GM21423 (cell line): ENCODE measurements at regions not wholly inside any gene's neighbourhood (a gene's known extent, or its start where the extent isn't known, plus 50 kb on each side); places are given as distances from the start of the nearest gene placed in this dataset.
"Not testable (repeated sequence)": the region's sequence is repeated elsewhere in the genome, so short reads cannot be mapped to it uniquely, and the experiment has no call there.

Experiments used
- ATAC-seq: cut with Tn5 transposase; IDR thresholded peaks from one replicate; pipeline ENCODE4 v1.9.1; 2021; ENCODE audit warnings: mild to moderate bottlenecking, moderate library complexity; ENCODE audit not compliant: unreplicated experiment

DNA sequence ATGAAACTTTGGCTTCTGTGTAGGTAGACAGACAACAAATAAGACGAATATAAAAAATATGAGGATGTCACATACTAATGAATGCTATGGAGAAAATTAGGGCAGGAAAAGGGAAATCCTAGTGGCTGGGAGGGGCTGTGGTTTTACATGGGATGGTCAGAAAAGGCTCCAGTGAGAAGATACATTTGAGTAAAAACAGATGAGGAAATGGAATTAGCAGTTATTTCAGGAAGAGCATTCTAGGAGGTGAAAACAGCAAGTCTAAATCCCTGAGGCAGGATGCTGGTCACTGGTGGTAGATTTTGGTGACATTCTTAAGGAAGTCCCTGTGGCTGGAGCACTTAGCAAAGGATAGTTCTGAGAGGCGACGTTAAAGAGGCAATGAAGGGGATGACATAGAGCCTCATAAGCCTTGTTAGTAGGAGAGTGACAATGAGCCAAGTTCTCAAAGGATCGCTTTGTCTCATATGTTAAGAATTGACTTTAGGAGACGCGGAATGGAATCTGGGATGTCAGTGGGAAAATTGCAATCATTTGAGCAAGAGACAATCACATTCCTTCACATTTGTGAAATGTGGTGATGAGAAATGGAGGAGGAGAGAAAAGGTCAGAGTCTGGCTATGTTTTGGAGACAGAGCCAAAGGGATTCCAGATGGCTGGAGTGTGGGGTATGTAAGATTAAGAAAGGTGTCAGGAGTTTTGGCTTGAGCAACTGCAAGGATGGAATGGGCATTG, 384.7 kb upstream of the FZD8 start:
- no peak for ATAC-seq

DNA sequence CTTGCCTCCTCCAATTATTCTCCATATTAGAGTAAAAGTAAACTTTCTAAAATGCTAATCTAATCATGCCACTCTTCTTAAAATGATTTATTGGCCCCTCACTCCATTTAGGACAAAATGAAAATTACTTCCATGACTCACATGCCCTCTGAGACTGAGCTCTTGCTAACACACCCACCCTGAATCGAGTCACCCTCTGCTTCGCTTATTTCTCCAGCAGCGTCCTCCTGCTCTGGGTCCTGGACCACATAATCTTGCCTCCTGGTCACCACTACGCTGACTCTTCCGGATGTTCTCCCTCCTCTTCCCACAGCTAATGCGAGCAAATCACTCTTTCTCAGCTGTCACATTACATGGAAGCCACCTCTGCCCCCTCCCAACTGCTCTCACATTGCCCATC, 384.0 kb upstream of the FZD8 start:
- no peak for ATAC-seq

DNA sequence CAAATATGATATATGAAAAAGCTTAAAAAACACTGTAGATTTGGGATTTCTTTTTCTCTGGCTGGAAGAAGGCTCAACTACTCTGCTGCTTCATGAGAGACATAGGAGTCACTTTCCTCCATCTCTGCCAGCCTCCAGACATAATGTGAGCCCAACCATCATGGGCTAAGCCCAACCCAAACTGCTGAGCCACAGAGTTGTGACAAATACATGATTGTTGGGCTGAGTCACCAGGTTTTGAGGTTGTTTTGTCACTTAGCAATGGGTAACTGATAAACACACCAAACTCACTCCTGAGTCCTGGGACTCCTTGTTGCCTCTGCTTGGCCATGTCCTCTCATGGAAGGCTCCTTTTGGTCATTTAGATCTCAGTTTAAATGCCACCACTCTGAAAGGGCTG, 381.8 kb upstream of the FZD8 start:
- no peak for ATAC-seq

DNA sequence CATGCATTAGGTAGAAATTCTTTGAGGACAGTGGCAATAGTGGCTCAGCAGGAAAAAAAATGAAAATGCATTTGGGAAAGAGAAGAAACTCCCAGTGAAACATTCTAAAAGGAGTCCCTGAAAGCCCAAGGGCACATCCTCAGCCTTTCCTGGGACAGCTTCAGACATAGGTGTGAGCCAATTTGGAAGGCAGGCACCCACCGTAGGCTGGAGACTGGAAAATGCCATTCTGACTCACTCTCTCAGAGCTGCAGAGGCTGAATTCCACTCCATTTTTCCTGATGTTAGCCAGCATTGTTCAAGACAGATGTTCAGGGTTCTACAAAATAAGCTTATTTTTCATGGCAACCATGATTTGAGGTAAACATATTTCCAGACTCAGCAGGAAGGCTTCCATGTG, 379.0 kb upstream of the FZD8 start:
- ATAC-seq: no peak

DNA sequence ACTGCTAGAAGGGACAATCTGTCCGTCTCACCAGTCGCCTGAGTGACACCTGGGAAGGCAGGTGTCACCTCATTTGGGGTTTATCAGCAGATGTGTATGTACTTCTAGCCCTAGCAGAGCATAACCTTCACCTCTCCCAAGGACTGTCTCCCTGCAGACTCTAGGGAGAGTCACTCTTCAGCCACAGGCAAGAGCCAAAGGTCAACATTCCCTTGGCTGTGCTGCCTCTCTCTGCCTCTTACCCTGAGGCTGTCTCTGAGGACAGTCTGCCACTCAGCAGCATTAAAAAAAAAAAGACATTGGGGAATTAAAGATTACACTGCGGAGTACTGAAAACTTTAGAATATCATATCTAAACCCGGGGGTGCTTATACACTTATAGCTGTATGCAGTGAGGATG, 377.7 kb upstream of the FZD8 start:
- ATAC-seq: no peak

DNA sequence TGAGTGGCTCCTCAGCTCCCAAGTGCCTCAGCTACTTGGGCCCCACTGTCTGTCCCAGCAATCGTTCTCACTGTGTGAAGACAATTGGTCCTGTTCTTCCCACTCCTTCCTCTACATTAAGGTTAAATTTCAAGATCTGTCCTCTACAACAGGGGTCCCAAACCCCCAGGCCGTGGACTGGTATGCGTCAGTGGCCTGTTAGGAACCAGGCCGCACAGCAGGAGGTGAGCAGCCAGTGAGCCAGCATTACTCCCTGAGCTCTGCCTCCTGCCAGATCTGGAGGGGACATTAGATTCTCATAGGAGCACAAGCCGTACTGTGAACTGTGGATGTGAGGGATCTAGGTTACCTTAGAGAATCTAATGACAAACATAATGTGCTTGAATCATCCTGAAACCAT, 376.9 kb upstream of the FZD8 start:
- ATAC-seq: no peak

DNA sequence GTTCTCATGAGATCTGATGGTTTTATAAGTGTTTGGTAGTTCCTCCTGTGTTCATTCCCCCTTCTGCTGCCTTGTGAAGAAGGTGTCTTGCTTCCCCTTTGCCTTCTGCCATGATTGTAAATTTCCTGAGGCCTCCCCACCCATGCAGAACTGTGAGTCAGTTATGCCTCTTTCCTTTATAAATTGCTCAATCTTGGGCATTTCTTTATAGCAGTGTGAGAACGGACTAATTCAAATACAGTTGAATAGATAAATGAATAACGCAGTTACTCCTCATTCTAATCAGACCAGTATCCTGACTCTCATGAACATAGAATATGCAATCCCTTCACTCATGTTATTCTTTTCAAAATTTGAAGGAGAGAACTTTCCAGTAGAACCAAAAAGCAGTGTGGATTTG, 375.0 kb upstream of the FZD8 start:
- ATAC-seq: no peak

DNA sequence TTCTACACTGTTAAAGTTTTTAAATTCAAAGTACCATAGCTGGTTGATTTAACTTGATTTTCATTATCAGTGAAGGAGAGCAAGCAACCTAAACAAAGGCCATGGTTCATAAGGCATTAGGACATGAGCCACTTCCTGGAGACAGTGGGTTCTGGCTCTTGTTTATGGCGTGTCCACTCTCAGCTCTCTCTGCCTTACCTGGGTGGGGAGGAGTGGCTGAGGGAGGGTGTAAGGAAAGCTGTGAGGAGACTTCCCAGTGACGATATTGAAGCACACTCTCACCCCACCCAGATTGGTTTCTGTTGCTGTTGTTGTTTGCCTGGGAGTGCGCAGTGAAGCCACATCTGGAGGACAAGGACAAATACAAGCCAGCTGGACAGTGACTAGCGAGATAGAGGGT, 365.3 kb upstream of the FZD8 start:
- ATAC-seq: no peak

DNA sequence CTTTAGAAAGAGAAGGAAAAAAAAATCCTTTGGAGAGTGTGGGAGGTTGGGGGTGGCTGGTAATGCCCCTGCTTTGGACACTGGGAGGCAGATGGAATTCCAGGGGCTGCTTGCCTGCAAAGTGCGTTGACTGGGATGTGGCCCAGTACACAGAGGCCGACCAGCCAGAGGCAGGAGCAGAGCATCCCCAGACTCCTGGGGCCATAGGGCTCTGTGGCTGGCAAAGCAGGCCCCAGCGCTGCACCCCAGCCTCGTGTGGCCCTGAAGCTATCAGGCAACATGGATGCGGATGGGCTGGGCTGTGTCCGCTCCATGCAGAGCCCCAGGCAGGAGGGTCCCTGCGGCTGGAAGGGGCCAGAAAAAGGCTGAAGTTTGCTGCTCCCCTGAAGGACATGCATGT, 361.6 kb upstream of the FZD8 start:
- ATAC-seq: no peak

DNA sequence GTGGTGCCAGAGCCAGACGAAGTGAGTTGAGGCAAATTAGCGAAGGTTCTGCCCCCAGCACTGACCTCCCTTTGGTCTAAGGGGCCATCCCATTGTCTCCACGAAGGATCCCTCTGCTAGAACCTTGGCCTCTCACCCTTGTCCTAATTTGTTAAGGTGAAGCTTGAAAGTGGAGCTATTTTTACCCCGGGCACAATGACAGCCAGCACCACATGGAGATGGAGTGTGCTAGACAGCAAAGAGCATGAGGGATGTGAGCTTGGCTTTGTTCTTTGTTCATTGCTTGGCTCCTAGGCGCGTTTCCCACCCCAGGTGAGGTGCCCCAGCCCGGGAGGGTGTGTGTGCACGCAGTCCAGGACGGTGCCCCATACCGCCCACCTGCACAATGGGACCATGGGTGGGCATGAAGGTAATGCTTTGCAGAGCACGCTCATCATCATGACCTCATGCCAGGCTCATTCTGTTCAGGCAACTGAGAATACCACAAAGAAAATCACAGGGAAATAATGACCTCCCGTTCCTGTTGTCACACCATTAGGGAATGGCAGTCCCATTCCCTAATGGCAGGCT, 361.0 kb upstream of the FZD8 start:
- ATAC-seq: no peak

DNA sequence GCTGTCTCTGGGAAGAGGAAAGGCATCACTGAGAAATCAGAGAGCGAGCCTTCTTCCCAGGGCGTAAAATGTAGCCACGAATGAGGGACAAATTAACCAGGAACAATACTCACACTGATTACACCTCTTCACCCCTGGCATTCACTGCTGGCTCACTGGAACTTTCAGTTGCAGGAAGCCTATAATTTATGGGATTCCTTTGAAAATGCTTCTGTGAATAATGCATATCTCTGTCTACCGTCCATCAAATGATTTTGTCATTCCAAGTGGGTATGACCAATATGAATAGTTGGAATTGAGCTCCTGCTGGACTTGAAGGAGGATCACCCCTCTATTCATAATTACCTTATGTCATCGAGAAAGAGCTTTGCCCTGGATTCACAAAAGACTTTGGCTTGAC, 360.3 kb upstream of the FZD8 start:
- ATAC-seq: no peak

DNA sequence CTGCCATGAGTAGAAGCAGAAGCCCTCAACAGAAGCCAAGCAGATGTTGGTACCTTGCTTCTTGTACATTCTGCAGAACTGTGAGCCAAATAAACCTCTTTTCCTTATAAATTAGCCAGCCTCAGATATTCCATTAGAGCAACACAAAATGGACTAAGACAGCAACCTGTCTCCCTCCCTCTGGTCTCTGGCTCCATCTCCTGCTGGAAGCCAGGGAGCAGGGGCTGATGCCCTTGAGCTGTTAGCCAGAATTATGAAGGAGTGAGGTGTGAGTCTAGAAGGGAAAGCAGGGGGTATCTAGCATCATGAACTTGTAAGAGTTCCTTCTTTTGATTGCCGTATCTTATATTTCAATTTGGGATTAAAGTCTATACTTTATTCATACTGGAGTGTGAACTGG, 358.7 kb upstream of the FZD8 start:
- not testable (repeated sequence) for ATAC-seq

DNA sequence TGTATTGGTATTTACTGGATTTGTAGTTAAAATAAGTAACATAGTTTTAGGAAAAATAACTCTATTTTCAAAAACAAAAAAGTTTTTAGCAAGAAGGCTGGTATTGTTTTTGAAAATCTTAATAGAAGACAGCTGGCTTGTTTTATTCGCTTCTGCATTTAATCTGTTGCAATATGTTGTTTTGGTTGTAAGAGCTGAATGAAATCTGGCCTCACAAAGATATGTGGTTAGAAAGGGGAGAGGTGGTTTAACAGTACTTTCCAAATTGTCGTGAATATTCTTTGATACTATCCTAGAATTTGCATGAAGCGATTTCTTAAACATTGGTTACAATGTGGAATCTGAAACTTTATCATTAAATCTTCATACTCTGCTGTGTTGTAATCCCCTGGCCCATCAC, 355.9 kb upstream of the FZD8 start:
- ATAC-seq: no peak

DNA sequence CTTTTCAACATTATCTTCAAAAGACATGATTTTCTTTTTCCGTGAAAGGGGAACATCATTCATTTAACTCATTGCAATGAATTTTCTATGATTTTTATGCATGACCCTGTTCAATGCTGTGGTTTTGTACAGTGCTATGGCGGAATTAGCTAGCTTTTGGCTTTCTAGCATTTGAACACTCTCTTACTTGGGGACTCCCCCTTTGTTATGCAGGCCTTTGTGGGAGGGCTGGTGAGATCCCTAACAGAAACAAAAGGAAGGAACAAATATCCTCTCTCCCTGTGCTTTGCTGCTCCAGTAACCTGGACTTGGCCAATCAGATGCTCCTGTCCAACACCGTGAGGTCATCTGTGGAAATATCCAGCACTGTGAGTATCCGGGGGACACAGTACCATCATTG, 353.4 kb upstream of the FZD8 start:
- no peak for ATAC-seq

DNA sequence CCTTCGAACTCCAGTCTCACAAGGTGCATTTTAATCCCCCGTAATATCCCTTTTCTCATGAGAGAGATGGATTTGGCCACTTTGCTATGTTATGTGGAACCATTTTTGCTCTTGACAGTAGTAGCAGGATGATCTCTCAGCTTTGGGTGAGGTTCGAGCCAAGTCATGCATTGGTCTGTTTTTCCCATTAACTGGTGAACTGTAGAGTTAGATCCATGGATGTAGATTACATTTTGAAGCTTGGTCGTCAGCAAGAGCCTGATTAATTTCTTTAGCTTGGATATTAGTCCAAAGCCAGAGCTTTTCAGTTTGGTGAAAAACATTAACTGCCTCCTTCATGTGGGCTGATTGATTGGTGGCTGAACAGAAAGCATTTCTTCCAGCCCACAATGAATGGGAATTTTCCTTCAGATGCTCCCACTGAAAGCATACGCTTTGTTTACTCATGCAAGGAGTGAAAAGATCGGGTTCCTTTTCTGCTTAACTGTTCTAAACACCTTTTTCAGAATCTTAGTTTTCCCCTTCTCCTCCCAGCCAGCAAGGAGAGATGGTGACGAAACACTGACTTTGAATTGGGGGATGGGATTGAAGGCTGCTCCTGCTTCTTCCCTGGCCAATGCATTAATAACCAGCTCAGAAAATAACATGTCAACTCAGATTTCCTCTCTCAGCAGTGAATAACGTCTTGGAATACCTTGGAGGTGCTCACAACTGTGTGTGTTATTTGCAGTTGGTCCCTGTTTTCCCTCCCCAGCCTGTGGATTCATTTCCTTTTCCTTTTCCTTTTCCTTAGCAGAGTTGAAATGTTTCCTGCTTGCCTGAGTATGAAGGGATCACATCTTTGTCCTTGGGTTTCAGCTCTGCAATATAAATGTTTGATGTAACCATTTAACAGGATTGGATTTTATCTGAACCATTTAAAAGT, 351.8 kb upstream of the FZD8 start:
- ATAC-seq: no peak

DNA sequence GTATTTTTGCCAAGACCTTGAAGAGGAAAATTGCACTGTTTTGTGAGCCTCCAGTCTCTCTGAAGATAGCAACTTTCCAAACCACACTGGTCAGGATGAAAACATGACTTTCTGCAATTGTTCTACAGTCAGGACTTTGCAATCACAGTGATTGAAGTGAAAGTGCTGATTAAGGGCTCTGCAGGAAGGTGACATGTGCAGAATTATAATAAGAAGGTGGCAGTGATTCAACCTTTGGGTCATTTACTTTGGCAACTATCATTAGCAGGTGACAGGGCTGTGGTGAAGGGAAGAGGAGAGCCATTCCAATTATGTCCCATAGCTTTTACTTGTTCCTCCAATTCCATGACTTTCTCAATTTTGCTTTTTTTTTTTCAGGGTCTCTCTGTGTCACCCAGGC, 350.0 kb upstream of the FZD8 start:
- ATAC-seq: no peak

DNA sequence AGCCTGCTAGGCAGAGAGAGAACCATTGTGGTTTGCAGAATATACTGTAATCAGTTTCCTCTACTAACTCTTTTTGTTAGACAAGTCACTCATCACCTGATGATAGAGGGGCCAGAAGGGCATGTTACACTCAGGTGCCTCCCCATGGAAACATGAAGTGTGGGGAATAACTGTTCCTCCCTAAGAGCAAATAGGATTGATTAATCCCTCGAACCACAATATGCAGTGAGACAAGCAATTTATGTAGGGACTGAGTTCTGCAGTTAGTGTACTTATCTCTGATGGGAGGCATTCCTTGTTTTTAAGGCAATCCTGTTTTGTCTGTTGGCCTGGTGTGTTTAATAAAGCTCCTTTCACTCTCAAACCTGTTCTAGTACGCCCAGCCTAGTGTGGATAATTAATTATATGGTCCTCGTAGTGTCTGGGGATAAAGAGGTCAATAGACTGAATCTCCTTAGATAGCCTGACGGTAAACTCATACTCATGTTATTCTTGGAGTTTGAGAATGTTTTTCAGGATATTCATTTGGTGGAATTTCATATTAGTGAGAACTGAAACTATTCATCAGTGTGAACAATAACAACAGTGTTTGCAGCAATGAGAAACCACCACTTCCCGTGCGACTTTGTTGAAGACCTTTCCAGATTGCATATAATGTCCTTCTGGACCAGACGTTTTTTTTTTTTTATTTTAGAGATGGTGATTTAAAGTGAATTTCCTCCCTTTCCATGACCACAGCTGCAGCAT, 344.8 kb upstream of the FZD8 start:
- no peak for ATAC-seq

DNA sequence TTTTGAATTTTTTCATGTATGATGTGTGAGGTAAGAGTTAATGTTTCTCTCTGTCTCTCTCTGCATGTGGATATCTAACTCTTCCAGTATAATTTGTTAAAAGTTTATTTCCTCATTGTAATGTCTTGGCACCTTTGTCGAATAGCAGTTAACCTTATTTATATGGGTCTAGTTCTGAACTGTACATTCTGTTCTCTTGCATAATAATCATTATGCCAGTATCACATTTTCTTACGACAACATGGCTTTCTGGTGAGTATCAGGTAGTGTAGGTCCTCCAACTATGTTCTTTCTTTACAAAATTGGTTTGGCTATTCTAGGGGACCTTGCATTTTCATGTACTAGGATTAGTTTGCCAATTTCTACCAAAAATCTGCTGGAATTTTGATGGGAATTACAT, 337.0 kb upstream of the FZD8 start:
- no peak for ATAC-seq

DNA sequence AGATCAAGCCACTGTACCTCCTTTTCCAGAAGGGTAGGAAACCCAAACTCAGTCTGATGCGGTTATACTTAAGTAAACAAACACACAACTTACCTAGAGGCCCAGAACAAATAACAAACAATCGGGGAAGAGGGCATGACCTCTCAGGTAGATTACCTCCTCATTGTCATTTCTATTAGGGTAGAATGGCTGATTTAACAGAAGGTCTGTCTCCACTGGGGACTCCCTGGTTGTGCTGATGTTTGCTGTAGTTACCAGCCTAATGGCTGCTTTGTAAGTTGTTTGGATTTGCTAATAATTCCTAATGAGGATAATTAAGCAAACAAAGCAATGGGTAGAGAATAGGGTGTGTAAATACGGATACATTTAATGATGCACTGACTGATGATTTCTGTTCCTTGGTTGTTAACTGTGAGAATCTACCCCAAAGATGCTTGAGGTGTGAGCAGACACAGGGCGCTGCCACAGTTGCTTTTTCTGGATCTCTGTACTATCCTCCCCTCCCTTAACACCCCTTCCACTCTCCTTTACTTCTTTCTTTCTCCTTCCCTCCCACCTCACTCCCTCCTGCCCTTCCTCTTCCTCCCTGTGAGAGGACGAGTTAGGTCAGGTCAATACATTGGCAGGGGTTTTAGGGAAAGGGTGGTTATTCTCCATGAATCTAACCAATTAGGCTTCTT, 332.0 kb upstream of the FZD8 start:
- ATAC-seq: not testable (repeated sequence)

DNA sequence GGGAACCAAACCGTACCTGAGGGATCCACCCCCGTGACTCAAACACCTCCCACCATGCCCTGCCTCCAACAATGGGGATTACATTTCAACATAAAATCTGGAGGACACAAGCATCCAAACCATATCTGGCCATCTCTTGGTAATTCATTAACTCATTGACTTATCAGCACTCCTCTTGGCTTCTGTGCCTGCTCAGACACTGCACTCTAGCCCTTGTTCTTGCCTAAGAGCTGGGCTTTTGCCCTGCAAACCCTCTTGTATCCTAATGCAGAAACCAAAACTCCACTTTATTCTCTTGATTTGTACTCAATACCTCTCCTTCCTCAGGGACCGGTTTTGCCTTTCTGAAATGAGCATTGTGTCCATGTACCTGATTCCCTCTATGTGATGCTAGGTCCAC, 330.2 kb upstream of the FZD8 start:
- ATAC-seq: no peak

DNA sequence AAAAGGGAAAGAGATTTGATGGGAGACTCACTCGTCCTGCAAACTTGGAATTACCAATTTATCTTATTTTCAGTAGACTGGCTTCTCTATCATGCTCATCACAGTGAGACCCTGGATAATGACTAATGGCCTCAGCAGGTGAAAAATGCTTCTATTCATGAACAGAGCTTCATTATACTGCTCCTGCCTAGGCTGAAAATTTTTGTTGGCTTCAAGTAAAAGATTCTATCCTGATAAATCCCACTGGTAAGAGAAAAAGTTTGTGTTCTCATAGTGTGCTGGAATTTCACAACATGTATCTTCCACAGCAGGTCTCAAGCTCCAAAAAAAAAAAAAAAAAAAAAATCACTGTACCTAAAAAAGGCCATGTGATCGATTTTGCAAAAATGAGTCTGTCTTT, 329.3 kb upstream of the FZD8 start:
- no peak for ATAC-seq
